Epithelial cell of esophagus (primary cell): ENCODE measurements at regions not wholly inside any gene's neighbourhood (a gene's known extent, or its start where the extent isn't known, plus 50 kb on each side); places are given as distances from the start of the nearest gene placed in this dataset.
A peak's percentile ranks its signal among the peaks of the same experiment; 100 is the strongest.

Experiments used
- DNase-seq: peaks from one replicate; pipeline ENCODE4 v3.0.0; 2010; ENCODE audit warnings: low read depth
- H3K4me3 ChIP-seq: 2 replicates; pipeline ENCODE4 v1.5.1; 2011; ENCODE audit warnings: mild to moderate bottlenecking, low read length, control low read depth
- TF ChIP-seq, protein P1 (sequence below): IDR thresholded peaks from 2 replicates; pipeline ENCODE4 v1.5.1; 2011; ENCODE audit warnings: low read depth, mild to moderate bottlenecking, low read length, control low read depth, inconsistent platforms; ENCODE audit not compliant: insufficient read depth; ENCODE audit errors: missing control alignments

DNA sequence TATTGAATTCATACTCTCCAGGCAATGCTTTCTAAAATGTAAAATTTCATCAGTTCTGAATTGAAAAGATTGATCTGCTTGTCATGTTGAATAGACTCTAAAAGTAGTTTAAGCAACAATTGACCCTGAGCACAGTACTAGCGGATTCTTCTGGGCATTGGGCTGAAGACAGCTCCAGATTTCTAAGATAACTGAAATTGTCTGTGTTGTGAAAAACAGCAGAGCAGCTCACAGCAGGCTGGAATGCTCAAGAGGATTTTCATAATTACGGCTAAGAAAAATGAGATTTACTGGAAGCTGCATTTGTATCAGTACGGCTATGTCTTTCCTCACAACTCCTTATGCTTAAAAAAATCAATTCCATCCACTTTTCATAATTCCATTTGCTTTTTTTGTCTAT is 373.7 kb downstream of the HACE1 start:
- DNase-seq, result no peak
- TF ChIP-seq, protein P1, sequence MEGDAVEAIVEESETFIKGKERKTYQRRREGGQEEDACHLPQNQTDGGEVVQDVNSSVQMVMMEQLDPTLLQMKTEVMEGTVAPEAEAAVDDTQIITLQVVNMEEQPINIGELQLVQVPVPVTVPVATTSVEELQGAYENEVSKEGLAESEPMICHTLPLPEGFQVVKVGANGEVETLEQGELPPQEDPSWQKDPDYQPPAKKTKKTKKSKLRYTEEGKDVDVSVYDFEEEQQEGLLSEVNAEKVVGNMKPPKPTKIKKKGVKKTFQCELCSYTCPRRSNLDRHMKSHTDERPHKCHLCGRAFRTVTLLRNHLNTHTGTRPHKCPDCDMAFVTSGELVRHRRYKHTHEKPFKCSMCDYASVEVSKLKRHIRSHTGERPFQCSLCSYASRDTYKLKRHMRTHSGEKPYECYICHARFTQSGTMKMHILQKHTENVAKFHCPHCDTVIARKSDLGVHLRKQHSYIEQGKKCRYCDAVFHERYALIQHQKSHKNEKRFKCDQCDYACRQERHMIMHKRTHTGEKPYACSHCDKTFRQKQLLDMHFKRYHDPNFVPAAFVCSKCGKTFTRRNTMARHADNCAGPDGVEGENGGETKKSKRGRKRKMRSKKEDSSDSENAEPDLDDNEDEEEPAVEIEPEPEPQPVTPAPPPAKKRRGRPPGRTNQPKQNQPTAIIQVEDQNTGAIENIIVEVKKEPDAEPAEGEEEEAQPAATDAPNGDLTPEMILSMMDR, result no peak
- no peak overlapping the region for H3K4me3 ChIP-seq

DNA sequence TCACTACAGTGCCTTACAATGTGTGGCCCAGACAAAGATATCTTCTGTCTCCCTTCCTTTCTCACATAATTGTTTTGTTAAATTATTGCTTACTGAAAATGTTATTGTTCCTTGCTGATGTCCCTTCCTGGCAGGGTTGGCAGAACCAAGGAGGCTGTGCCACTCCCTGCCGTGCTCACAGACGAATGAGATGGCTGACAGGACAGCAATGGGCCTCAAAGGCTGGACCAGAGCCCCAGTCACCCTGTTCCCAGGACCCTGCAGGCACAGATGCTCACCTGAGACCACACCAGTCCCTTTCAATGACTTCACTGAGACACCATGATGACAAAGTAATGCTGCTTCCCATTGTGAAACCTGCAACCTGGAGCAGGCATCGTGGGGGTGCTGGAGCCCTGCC is 375.1 kb downstream of the HACE1 start:
- H3K4me3 ChIP-seq, result no peak overlapping the region
- TF ChIP-seq, protein P1, result no peak
- DNase-seq, result no peak

DNA sequence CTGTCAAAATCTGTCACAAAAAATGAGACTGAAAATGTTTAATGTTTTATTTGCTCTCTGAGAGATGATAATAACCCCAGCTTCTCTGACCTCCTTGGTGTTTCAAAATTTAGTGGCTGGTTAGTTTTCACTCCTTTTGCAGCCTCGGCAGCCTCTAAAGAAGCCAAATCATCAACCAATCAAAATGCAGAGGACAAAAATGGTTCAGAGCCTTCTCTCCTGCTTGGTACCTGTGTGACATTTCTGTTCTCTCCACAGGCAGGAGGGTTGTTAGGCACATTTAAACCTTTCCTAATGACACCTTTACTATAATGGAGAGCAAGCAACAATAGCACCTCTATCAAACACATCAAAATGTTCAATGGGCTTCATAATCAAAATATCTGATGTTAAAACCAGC is 375.5 kb downstream of the HACE1 start:
- no peak overlapping the region for H3K4me3 ChIP-seq
- TF ChIP-seq, protein P1, result no peak
- no peak for DNase-seq

DNA sequence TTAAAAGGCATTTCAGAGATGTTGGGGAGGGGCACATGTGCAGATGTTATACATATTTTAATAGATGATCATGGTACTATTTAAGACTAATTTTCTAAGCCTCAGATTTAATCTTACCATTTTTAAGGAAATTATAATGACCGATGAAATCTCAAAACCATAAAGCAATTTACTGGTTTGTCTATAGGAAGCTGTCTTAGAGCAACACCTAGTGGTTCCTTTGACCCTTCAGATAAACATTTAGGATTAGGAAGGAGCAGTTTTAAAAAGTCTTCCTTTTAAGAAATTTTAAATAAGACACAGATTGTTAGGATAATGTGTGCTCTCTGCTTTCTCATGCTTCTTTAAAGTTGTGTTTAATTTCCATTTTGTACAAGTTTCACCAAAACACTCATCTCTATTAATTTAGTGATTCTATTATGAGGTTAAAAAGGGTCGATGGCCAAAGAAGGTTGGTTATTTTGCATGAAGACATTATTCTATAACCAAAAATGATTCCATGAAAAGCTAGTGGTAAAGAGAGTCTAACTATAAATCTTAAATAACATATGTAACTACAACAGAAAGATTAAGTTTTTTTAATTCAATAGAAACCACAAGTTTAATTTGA is 376.4 kb downstream of the HACE1 start:
- H3K4me3 ChIP-seq, result no peak overlapping the region
- DNase-seq, result peak; percentile 40
- TF ChIP-seq, protein P1, result peak; percentile 37

DNA sequence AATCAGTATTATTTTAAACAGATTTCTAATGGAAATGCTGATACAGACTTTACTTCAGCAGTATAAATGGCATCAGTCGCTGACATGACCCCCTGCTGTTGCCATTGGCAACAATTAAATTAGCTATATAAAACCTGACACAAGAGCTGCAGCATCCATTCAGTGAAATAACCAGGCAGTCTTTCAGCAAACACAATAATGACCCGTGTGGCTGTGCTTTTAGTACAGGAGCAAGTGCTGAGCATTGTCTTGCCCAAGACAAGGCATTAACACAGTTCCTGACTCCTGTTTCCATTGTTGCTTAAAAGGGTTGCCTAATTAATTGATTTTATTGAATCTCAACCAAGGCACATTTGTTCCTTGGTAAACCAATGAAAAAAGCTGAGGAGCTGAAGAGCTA is 382.1 kb downstream of the HACE1 start:
- TF ChIP-seq, protein P1, result no peak
- H3K4me3 ChIP-seq, result no peak overlapping the region
- no peak for DNase-seq

DNA sequence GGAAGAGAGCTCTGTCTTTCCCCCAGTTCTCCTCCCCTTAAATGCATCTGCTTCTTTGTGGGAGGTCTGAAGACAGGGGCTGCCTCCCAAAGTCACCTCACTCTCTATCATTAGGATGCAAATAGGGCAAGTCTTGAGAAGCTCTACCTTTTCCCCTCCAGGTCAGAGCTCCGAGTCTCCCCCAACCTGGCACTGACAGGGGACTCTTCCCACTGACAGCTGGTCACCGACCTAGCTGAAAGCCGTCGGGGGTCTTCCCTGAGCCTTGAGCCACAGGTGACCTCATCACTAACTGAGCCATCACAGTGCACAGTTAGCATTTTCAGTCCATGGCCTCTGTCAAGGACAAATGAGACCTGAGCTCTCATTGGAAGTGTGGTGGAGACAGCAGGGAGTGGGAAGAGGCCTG is 386.7 kb downstream of the HACE1 start:
- no peak overlapping the region for H3K4me3 ChIP-seq
- TF ChIP-seq, protein P1, result no peak
- no peak for DNase-seq
